Islet of Langerhans (tissue), 1 donor: ENCODE measurements at regions not wholly inside any gene's neighbourhood (a gene's known extent, or its start where the extent isn't known, plus 50 kb on each side); places are given as distances from the start of the nearest gene placed in this dataset.

ENCODE experiments used
- FAIRE-seq: peaks from one replicate; lab custom pipeline; 2011; peaks lifted over from hg19 to GRCh38; lab: Jason Lieb, UNC

DNA sequence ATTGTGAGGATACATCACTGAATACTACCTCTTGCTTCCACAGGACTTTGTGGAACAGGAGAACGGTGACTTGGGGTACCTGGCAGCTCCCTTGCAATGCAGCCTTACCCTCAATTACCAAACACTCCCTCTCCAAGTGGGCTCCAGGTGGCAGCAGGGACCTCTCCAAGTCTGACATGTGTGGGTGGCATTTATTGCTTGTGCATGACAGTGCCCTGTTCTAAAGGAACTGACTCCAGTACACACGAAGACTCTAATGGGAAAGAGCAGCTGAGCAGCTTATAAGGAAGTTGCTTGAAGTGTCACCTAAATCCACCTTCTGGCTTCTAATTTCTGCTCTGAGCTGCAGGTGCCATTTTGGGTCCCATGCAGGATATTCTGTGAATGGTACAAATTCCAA lies 174.1 kb upstream of the SLCO3A1 start:
- FAIRE-seq: no peak

- peak; percentile 9 for FAIRE-seq
These were observed 168.1 kb upstream of the SLCO3A1 start for GRCh38 chr15:91685436-91685835.

GRCh38 chr15:91688811-91689210 lies 164.7 kb upstream of the SLCO3A1 start:
- FAIRE-seq: no peak

DNA sequence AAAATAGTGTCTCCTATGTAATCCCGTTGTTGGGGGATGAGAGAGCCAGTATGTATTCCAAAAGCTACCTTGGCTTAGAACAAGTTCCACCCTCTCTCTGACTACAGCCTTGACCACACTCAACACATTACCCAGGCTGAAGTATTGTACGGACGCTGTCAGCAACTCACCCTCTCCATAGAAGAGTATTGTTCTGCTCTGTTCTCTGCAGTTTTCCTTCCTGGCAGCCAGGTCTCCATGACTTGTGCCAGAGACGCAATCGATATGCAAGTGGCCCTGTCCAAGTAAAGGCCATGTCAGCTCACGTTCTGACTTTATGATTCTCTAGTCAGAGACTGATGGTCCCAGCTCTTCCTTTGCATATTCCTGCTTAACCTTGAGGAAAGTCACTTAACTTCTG lies 164.1 kb upstream of the SLCO3A1 start:
- no peak for FAIRE-seq

GRCh38 chr15:91692596-91692995 lies 160.9 kb upstream of the SLCO3A1 start:
- FAIRE-seq: no peak

DNA sequence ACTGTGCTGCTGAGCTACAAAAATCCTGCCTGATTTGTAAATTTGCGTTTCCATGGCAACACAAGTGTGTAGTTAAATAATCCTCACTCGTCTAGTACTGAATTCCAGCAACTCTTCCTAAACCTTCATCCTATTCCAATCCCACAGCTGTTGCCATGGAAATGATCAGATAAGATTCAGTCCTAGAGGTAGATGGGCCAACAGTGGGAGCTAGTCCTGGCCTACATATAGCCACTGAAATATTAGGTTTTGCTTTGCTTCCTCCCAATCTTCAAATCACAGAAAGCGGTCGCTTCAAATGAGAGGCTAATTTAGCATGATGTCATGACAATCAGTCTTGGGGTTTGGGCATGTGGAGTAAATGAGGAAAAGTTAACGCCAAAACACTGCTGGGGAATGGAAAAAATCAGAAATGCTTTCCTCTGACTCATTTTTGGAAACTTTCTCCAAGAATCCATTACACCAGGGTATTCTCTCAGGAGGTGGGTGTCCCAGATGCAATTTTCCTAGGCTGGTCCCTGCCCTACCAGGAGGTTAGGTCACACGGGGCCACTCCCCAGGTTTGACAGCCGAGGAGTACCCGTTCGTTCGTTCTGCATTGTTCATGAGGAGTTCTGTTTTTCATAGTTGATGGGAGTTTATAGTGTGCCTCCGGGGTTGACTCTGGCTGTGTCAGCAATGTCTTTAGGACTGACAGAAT lies 159.2 kb upstream of the SLCO3A1 start:
- FAIRE-seq: no peak

DNA sequence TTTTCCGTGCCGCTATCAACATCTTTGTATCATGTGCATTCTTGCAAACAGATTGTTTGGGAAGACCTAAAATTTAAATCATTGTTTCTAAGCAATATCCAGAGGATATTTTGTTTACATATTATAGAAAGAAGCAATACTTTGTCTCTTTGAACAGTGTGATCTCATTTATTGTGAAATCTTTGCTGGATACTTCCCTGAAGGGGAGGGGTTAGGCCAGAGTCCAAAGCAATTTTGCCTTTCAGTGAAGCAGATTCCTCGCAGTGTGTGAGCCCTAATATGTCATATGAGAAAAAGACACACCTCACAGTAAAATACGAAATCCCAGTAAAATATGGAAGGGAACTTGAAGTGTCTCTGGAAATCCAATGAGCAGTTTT lies 158.7 kb upstream of the SLCO3A1 start:
- FAIRE-seq: no peak

GRCh38 chr15:91695799-91696198 lies 157.7 kb upstream of the SLCO3A1 start:
- no peak for FAIRE-seq

DNA sequence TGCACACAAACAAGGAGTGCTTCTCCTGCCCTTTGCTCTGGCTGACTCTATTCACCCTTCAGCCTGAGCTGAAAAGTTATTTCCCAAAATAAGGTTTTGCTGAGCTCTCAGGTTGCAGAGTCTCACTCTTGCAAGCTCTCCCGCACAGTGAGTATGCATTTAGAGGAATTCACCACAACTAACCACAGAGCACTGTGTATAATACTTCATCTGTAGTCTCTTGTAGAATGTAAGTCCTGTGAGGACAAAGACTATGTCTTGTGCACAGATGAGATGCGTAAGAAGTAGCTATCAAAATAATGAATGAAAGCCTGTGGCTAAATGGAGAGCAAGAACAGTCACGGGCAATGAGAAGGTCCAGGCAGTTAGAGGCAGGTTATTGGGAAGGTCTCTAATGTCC lies 156.5 kb upstream of the SLCO3A1 start:
- no peak for FAIRE-seq

DNA sequence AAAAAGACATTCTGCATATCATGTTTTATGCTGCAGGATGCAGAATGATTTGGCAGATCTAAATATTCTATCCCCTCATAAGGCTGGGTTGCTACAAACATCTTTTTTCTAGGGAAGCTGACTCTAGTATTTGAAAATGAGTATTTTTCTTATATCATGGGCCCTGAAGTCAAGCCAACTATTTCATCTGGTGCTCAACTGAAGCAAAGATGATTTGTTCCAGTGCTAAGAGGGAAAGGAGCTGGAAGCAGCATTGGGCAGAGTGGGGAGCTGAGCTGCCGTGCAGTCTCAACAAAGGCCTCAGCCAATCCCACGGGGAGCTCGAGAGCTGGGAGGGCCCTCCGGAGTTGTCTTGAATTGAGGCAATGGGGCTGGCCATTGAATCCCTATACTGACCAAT lies 155.3 kb upstream of the SLCO3A1 start:
- no peak for FAIRE-seq

DNA sequence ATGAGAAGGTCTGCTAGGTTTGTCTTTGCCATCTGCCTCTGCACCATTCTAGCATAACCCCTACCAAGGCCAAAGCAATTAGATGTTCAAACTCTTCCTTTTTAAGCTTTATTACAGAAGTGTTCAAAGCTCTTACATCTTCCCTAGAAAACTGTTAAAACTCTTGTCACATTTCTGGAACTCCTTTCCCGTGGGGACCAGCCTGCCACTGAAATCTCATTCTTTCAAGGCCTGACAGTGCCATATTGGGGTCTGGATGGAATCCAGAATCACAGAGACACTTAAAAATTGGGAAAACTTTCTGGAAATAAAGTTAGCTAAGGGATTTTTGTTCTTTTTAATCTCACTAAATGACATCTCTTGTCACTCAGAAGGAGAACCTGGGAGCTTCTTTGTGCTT lies 153.8 kb upstream of the SLCO3A1 start:
- no peak for FAIRE-seq

DNA sequence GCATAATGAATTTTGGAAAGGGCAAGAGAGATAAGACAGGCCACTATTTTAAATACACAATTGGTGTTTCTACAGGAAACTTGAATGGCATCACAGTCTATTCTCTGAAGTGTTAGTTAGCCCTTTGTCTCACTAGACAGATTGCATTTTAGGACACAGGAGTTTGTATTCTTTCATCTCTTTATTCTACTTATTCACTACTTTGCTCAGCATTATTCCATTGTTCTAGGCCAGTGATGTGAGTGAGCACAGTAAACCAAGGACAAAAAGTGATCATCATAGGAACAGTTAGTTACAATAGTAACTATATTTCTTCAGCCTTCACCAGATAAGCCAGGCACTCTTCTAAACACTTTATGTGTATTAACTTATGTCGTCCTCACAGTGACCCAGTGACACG lies 150.2 kb upstream of the SLCO3A1 start:
- FAIRE-seq: no peak

DNA sequence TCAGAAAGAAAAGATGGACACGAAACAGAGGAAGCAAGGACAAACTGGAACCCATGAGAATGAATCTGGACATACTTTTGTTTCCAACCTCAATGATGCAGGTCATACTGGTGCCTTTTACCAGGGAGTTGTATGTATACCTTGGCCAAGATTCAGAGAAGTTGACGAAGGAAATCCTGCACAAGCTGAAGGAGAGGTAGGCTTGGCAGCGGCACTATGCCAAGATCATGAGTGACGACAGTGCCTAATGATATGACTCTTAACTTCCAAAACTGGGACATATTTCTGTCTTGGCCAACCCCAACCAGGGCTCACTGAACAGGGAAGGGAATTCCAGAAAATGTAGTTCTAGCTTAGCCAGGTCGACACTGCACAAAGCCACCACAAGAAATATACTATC lies 149.2 kb upstream of the SLCO3A1 start:
- FAIRE-seq: no peak

DNA sequence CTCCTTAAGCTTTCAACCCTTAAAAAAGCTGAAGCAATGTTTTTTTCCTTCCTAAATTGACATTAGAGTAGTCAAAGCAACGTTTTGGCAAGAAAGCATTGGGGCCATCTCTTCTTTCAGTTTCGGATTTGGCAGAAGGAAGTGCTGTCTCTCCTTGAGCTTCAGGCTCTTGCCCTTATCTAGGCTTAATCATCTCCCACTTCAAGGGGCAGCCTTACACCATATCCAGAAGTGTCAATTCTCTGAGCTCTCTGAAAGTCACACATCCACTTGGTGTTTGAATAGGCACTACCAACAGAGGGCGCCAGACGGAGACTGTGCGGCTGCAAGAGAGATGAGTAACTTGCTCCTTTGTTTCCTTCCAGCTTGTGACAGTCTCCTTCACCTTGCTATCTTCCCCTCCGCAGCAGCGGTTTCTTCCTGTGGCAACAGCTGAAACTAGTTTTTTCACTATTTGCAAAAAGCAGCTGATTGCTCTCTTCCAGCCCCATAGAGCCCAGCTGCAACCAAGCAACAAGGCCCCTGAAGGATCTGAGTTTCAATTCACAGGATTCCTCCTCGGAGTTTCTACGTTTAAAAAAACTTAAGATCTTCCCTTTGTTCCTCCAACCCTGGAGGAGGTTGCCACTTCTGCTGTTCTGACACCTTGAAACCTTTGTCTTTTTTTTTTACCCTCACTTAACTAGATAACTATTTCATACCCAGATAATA lies 147.0 kb upstream of the SLCO3A1 start:
- FAIRE-seq: no peak

DNA sequence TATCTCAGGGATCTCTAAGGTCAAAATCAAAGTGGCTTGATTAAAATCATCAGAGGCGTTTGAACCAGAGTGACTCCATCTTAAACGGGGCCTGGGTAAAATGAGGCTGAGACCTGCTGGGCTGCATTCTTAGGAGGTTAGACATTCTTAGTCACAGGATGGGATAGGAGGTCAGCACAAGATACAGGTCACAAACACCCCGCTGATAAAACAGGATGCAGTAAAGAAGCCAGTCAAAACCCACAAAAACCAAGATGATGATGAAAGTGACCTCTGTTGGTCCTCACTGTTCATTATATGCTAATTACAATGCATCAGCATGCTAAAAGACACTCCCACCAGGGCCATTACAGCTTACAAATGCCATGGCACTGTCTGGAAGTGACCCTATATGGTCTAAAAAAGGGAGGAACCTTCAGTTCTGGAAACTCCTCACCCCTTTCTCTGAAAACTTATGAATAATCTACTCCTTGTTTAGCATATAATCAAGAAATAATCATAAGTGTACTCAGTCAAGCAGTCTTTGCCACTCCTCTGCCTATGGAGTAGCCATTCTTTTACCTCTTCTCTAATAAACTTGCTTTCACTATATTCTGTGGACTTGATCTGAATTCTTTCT lies 143.3 kb upstream of the SLCO3A1 start:
- FAIRE-seq: no peak

DNA sequence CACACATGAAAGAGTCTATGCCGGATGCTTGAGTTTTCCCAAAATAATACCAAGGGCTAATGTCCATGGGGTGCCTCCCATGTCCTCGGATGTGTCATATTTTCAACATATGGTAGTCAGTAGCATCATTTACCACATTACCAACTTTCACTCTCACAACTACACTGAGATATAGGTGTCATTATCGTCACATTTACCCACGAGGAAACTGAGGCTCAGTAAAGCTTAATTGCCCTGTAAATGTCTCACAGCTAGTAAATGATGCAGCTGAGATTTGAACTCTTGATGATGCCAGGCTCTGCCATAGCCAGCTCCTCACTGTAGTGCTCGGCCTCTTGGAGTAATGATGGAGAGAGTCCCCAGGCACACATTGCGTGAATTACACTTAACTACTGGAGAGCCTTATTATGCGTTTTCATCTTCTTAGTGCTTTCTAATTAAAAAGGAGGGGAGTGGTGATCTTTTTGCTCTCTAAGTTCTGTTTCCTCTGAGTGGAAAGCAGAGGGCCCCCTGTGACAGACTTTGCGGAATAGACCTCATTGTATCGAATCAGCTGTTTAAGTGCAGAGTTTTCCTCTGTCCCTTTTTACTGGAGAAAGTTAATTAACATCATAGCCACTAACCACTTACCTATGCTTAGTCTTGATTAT lies 142.0 kb upstream of the SLCO3A1 start:
- no peak for FAIRE-seq

GRCh38 chr15:91712286-91712685 lies 141.2 kb upstream of the SLCO3A1 start:
- FAIRE-seq: no peak

- no peak for FAIRE-seq
These were observed 137.0 kb upstream of the SLCO3A1 start for GRCh38 chr15:91716536-91716935.

GRCh38 chr15:91717811-91718210 lies 135.7 kb upstream of the SLCO3A1 start:
- no peak for FAIRE-seq

DNA sequence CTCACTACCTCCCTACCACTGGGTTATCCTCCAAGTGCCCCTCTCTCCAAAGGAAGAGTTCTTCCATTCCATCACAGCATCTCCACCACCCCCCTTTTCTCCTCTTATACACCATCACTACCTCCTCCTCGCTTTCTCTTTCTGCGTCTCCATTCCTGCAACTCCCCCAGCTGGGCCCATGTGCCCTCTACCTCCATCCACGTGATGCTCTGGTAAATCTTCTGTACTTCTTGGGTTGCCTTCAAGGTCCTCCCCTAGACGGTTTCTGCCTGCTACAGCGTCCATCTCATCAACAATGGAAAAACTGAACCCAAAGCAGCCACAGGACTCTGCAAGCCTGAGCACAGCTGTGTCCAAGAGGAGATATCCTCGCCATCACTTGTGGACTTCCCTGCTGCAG lies 129.5 kb upstream of the SLCO3A1 start:
- FAIRE-seq: no peak

DNA sequence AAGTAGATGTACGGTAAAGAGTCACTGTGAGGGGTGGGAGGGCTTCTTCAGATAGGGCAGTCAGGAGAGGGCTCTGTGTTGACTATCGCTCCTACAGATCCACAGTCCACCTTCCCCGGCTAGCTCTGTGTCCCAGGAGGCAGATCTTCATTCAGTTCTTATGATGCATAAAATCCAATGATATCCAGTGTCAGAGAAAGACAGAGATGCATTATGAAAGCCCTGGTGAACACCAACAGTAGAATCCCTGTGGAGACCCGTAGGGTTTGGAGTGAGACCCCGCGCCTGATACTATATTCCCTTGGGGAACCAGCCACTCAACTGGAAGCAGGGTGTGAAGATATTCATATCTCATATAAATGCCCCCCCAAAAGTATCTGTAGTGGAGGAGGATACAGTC lies 119.8 kb upstream of the SLCO3A1 start:
- FAIRE-seq: no peak

DNA sequence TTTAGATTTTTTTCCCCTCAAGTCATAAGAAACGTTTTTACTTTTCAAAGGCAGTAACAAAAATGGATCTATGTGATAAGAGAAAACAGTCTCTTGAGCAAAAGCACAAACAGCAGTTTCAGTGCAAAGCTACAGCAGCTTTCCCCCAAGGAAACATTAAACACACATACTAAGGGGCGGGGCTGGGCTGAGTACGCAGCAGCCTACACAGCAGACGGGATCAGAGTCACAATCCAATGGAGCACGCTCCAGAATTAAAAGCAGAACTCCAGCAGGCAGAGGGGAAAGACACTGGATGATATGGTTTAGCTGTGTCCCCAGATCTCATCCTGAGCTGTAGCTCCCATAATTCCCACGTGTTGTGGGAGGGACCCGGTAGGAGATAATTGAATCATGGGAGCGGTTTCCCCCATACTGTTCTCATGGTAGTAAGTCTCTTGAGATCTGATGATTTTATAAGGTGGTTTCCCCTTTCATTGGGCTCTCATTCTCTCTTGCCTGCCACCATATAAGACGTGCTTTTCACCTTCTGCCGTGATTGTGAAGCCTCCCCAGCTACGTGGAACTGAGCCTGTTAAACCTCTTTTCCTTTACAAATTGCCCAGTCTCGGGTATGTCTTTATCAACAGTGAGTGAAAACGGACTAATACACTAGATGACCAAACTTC lies 116.2 kb upstream of the SLCO3A1 start:
- FAIRE-seq: no peak

GRCh38 chr15:91741986-91742385 lies 111.5 kb upstream of the SLCO3A1 start:
- no peak for FAIRE-seq
